Activated T-cell treated with anti-CD3 and anti-CD28 coated beads, Interleukin-2, amount 50 U/mL, for 48 hours (primary cell): ENCODE measurements at regions not wholly inside any gene's neighbourhood (a gene's known extent, or its start where the extent isn't known, plus 50 kb on each side); places are given as distances from the start of the nearest gene placed in this dataset.
"Not testable (repeated sequence)": the region's sequence is repeated elsewhere in the genome, so short reads cannot be mapped to it uniquely, and the experiment has no call there.

ENCODE experiments used
- DNase-seq, 2 experiments: peaks; one replicate each; pipeline ENCODE4 v3.0.0-alpha.2; 2020

GRCh38 chr7:131720703-131721102 is 164.3 kb upstream of the PODXL start:
- DNase-seq = no peak

GRCh38 chr7:131717181-131717580 is 160.8 kb upstream of the PODXL start:
- no peak for DNase-seq

GRCh38 chr7:131699323-131699722 is 142.9 kb upstream of the PODXL start:
- no peak for DNase-seq

GRCh38 chr7:131692131-131692960 is 135.9 kb upstream of the PODXL start:
- peak; percentile 77 to 79 for DNase-seq

GRCh38 chr7:131691454-131692130 is 135.2 kb upstream of the PODXL start:
- DNase-seq = peak; percentile 23 to 28

DNA sequence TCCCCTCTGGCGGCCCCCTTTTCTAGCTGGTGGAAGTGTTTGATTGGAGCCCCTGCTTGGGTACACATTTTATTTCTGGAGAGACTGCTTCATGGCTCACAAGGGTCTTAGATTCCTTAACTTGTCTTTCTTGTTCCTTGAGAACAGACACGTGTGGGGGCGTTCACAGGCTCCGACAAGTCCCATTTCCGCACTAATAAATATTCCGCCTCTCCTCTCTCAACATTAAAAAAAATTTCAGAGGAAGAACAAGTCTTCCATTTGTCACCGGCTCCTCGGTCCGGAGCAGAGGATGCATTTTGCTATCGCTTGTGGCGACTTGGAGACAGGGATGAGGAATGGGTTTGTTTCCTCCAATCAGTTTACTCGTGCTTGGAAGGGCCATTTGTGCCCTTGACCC is 134.0 kb upstream of the PODXL start:
- no peak for DNase-seq

DNA sequence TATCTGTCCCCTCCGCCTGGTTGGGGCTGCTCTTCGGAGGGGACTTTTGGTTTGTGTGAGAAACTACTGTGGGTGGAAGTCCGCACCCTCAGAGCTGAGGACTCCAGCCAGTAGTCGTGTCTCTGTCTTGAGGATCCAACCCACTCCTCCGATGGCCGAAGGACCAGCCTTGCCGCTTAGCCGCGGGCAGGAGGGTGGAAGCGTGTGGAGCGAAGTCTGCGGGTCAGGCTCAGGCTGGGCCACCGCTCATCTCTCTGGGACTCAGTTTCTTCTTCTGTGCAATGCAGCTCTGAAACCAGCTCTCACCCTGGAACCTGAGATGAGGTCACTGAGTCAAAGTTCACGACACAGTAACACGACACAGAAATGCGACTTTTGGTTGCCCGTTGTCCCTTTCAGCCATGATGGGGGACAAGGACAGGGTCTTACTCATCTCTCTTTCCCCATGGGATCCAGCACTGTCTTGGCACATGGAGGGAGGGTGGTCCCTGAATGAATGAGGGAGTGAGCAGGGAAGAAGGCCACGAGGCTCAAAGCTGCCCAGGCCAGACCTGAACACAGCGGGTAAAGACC is 133.3 kb upstream of the PODXL start:
- no peak for DNase-seq

DNA sequence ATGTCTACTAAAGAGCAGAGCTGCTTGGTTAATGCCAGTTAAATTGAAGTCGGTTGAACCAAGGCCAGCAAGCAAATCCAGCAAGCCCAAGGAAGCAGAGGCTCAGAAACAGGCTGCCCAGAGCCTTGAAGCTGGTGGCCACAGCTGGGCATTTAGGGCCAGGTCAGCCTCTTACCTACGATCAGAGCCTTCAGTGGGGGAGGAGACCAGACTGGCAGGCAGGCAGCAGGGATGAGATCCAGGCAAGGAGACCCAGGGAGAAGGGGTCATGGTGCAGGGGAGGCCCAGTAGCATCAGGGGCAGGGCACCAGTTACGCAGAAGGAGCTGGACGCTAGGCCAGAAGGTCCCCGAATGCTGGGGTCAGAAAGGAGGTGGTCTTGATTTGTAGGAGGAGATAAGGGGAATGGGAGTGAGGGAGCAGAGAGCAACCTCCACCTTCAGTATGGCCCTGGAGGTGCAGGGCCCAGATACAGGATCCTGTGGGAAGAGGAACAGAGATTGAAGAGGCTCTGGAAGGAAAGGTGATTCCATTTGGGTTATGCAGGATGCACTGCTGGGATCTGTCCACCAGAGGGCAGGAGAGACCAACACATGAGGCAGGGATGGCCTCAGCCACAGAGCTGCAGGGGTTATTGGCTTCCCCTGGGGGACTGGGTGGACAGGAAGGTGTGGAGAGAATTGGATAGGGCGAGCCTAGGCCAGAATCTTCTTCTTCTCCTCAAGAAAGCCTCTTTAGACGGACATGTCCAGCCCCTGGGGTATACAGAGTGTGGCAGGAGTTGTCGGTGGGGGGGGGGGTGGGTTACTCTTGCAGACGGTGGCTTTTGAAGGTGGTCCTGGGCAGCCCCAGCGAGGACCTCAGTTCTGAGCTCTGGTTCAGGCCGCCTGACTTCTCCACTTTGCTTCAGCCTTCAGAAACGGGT is 132.6 kb upstream of the PODXL start:
- DNase-seq = peak; percentile 75 to 76

- DNase-seq = no peak
These were observed 130.9 kb upstream of the PODXL start for GRCh38 chr7:131687296-131687695.

DNA sequence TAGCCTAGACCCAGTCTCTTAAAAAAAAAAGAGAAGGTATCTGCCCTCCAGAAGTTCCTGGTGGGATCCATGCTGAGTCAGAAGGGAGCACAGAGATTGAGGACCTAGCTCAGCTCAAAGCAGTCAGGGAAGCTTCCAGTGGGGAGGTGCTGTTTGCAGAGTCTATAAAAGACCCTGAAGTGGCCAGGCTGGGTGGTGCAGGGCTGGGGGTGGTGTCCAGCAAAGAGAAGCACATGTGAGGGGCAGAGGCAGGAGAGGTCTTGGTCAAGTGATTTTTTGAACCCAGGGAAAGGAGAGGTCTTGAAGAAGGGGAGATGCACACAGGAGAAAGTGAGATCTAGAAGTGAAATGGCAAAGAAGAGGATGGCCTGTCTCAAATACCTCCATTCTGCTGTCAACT is 130.4 kb upstream of the PODXL start:
- DNase-seq = no peak

- DNase-seq = no peak
These were observed 127.2 kb upstream of the PODXL start for GRCh38 chr7:131683536-131684125.

DNA sequence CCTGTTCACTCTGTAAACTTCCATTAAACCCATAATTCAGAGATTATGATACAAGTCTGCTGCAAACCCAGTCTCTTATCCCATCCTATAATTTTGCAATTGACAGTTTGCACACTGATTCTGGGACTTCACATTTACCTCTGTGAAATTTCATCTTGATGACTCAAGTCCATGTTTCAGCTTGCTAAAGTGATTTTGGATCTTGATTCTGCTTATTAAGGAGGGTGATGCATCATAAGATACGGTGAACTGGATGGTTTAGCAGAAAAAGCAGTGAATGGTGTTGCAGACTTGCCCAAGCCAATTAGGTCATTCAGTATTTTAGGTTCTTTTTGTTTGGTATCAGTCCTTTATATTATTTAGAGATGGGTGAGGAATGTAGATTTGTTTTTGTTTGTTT is 125.5 kb upstream of the PODXL start:
- DNase-seq = no peak

- not testable (repeated sequence) for DNase-seq
These were observed 122.6 kb upstream of the PODXL start for GRCh38 chr7:131679071-131679470.

GRCh38 chr7:131676850-131677249 is 120.4 kb upstream of the PODXL start:
- not testable (repeated sequence) for DNase-seq

- no peak for DNase-seq
These were observed 117.7 kb upstream of the PODXL start for GRCh38 chr7:131674131-131674530.

- DNase-seq = no peak
These were observed 117.1 kb upstream of the PODXL start for GRCh38 chr7:131673576-131673975.

DNA sequence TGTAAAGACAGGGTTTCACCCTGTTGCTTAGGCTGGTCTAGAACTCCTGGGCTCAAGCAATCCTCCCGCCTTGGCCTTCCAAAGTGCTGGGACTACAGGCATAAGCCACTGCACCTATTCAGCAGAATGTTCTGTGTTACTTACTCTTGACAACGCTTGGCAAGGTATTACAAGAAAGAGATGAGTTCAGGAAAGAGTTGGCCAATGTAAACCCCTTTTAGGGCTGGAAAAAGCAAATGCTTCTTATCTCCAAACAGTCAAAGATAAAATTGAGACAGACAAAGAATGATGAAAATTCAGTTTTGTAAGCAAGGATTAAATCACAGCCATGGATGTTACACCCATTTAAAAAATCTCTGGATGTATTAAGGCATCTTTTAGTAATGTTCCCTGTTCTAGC is 114.0 kb upstream of the PODXL start:
- no peak for DNase-seq

- DNase-seq = no peak
These were observed 111.3 kb upstream of the PODXL start for GRCh38 chr7:131667699-131668098.

DNA sequence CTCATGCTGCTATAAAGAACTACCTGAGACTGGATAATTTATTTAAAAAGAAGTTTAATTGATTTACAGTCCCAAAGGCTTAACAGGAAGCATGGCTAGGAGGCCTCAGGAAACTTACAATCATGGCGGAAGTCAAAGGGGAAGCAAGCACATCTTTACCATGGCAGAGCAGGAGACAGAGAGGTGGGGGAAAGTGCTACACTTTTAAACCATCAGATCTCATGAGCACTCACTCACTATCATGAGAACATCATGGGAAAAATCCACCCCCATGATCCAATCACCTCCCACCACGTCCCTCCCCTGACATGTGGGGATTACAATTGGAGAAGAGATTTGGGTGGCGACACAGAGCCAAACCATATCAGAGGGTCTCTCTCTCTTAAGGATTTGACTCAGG is 108.6 kb upstream of the PODXL start:
- DNase-seq = no peak

DNA sequence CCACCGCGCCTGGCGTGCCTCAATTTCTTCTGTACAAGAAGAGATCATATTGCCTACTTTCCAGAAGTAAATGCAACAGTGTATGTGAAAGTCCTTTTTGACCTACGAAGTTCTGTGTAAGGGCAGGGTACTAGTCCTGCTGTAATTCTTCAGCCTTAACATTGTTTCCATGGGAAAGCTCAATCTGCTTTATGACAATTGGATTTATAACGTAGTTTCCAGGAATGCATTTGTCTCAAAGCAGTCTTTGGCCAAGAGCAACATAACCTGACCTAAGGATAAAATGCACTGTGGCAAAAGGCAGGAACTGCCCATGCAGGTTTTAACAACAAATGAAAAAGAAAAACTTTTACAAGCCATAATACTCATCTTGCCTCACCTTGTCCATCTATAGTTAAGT is 108.1 kb upstream of the PODXL start:
- DNase-seq = no peak

DNA sequence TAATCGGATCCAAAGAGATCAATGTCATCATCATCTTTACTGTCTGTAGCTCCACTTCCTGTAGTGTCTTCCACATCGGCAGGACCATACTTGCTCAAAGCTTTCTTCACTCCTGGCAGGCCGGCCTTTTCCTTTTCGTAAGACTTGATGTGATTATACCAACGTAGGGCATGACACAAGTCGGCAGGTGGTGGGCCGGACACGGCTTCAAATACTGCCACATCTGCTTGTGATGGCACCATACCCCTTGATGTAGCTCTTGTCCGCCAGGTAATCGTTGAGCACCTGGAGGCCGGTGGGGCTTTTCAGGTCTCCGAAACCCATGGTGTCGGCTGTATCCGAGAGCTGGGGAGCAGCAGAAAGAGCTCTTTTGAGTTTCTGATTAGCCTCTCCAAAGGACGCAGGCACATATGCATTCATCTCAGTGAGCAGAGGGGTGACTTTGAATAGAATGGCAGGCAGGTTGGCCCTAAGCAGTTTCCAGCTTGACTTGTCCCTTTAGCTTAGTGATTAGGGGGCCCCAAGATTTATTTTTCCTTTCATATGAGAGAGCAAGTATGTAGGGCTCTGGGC is 106.0 kb upstream of the PODXL start:
- not testable (repeated sequence) for DNase-seq

DNA sequence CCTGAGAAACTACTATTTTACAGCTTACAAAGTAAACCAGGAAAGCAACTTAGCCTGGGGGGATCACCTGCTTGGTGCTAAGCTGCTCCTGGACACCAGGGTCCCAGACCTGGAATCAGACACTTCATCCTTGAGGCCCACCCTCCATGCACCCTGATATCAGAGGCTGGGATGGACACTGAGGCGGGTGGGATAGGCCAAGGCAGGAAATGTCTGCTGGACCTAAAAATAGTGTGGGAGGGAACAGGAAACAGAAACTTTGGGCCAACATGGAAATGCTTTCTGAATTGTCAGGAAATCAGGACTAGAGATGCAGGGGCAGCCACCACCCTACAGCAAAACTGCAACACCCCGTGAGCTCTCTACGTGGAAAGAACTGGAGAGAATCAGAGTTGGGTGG is 101.5 kb upstream of the PODXL start:
- DNase-seq = no peak
